HUDEP-2 (cell line): ENCODE measurements at regions not wholly inside any gene's neighbourhood (a gene's known extent, or its start where the extent isn't known, plus 50 kb on each side); places are given as distances from the start of the nearest gene placed in this dataset.

ENCODE experiments used
- DNase-seq, 76 experiments: peaks; one replicate each; lab custom pipeline; 2025; ENCODE audit not compliant: unreplicated experiment in 76 of 76; lab: John Stamatoyannopoulos, UW

- DNase-seq: no peak
Measured at GRCh38 chr13:85254641-85255040, 544.6 kb downstream of the SLITRK6 start.

- DNase-seq: no peak
Measured at GRCh38 chr13:85249151-85249550, 550.1 kb downstream of the SLITRK6 start.

DNA sequence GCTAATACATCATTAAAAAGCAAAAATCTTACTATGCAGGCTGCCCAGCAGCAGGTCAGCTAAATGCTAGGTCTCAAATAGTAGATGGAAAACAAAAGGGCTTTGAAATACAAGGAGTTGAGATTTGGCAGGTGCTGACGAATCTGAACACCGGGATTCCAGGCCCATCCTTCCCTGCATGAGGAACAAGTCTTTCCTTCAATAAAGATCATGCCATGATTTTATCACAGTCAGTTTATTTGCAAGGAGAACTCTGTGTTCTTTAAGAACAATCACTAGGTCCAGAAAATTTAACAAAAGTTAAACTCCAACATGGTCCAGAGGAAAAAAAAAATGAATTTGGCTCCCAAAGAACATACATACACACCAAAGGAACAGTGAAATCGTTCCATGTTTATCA lies 551.4 kb downstream of the SLITRK6 start:
- no peak for DNase-seq

GRCh38 chr13:85243831-85244230 lies 555.4 kb downstream of the SLITRK6 start:
- no peak for DNase-seq

GRCh38 chr13:85241060-85241459 lies 558.2 kb downstream of the SLITRK6 start:
- no peak for DNase-seq

DNA sequence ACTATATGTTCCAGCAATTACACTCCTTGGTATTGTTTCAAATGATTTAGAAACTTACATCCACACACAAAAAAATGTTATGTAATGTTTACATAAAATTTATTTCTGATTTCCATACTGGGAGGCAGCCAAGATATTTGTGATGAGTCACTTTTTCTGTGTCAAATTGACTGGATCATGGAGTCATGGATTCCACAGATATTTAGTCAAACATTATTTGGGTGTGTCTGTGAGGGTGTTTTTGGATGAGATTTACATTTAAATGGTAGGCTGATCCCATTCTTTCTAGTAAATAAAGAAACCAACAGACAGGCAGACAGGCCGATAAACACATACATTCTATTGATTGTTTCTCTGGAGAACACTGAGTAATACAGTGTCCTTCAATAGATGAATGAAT lies 562.8 kb downstream of the SLITRK6 start:
- DNase-seq: no peak

GRCh38 chr13:85230691-85231093 lies 568.5 kb downstream of the SLITRK6 start:
- no peak for DNase-seq

DNA sequence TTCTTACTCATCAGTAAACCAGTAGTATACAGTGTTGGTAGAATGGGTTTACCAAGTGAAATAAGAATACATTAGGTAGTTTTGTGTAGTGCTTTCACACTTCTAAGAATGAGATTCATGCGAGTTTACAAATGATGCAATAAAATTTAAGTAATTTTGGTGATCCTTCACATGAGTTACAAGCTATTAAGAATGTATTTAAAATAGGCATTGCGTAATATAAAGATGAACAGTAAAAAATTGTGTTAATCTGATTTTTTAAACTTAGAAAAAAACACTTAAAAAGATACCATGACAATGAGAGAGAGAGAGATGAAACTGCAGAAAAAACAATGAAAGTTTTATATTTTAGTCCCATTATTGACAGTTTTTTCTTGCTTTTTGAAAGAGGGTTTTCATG lies 570.5 kb downstream of the SLITRK6 start:
- no peak for DNase-seq

- no peak for DNase-seq
Measured at GRCh38 chr13:85223883-85224656, 575.1 kb downstream of the SLITRK6 start.

- no peak for DNase-seq
Measured at GRCh38 chr13:85216576-85216975, 582.6 kb downstream of the SLITRK6 start.

- no peak for DNase-seq
Measured at GRCh38 chr13:85212692-85213091, 586.5 kb downstream of the SLITRK6 start.

DNA sequence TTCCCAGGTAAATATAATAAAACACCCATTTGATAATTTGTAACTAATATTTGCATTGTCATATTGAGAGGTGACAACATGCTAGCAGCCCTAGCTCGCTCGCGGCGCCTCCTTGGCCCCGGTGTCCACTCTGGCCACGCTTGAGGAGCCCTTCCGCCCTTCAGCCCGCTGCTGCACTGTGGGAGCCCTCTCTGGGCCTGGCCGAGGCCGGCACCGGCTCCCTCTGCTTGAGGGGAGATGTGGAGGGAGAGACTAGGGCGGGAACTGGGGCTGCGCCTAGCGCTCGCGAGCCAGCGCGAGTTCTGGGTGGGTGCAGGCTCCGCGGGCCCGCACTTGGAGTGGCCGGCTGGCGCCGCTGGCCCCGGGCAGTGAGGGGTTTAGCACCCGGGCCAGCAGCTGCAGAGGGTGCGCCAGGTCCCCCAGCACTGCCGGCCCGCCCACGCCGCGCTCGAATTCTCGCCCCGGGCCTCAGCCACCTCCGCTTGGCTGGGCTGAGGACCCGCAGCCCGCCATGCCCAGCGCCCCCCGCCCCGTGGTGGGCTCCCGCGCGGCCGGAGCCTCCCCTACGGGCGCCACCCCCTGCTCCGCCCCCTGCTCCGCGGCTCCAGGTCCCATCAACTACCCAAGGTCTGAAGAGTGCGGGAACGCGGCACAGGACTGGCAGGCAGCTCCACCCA lies 594.4 kb downstream of the SLITRK6 start:
- no peak for DNase-seq

DNA sequence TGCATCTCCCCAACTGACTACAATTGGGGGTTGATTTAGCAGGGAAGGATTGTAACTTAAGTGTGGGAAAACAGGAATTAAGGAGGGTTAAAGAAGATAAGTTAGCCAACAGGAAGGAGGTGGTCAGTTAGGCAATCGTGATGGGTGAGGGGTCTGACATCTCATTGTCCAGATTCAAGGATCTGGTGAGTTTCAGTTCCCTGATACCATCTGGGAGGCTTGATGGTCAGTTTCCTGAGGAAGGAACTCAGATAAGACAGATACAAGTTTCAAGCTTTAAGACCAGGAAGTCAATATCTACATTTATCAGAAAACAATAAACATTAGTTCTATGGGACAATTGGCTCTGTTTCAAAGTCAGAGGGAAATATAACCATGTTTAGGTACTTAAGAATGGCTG lies 601.8 kb downstream of the SLITRK6 start:
- DNase-seq: no peak

- DNase-seq: no peak
Measured at GRCh38 chr13:85194482-85194881, 604.7 kb downstream of the SLITRK6 start.

DNA sequence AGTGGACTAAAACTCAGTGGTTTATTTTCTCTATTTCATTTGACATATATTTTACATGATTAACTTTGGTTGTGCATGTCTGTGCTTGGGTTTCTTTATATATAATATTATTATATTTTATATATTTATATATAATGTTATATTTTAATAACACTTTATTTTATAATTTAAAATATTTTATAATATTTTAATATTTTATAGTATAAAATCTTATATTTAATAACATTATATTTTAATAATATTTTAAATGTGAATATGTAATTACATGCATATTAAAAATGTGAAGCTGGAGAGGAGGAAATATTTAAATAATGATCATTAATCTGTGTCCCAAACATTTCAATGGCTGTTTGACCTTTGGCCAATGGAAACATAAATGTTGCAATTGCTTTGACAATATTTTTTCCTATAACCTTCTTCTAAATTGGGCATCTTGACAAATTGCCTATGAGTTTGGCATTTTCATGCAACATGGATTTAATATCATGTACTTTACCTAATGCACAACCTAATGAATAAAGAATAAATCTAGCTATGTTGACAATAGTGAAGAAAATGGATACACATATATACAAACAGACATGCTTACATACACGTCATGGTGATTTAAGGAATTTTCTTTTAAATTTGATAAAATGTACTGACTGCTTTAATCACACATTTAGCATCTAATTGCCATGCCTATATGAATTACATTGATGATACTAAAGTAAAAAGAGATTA lies 607.1 kb downstream of the SLITRK6 start:
- no peak for DNase-seq

DNA sequence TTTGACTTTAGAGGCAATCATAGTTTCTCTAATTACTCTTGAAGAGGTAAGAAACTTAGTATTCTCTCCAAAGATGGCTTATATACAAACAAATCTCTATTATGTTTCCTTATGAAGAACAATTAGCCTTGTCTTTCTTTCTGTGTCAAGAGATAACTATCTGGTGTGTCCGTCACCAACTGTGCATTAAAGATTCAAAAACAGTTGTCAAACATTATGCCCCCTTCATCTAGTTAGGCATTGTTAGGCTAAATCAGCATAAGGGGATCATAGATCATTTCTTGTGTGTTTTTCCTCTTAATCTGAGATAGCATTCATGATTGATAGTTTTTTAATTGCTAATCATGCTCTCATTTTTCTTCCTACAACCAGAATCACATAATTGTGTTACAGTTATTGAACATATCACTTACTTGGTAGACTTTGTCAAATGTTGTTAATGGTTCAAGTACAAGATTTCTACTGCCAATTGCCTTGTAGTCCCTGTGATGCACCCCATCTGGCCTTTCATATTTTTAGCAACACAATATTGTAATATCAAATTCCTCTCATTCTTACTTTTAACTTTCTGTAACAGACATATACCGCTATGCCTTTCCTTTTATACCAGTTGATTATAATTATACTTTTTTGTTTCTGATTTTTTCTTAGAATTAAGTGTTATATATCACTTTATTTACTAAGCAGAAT lies 612.7 kb downstream of the SLITRK6 start:
- DNase-seq: no peak

DNA sequence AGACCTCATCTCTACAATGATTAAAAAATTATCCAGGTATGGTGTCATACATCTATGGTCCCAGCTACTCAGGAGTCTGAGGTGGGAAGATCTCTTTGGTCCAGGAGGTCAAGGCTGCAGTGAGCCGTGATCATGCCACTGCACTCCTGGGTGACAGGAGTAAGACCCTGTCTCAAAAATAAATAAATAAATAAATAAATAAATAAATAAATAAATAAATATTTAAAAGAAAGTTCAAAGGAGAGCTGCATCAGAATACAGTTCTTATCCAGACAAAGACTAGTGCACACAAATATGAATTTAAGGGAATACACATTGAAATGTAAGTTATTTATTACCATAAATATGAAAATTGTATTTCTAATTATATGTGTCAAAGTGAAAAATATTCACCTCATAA lies 624.9 kb downstream of the SLITRK6 start:
- DNase-seq: no peak

DNA sequence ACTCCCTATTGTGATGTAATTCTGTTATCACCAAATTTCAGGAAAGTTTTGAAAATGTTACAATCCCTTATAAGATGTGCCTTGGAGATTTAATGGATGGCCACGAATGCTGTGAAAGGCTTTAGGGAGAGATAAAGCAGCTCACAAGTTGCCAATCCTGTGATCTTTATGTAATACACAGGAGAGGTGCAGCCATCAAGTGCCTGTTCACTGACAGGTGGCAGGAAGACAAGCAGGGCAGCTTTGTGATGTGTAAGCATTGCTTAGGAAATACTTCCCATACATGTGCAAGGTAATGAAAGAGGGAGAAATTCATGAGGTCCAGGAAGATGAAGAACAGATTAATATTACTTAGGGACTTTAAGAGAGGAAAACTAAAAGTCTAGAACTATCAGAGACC lies 628.8 kb downstream of the SLITRK6 start:
- no peak for DNase-seq

- DNase-seq: no peak
Measured at GRCh38 chr13:85166891-85167290, 632.3 kb downstream of the SLITRK6 start.

- no peak for DNase-seq
Measured at GRCh38 chr13:85163063-85163462, 636.2 kb downstream of the SLITRK6 start.

DNA sequence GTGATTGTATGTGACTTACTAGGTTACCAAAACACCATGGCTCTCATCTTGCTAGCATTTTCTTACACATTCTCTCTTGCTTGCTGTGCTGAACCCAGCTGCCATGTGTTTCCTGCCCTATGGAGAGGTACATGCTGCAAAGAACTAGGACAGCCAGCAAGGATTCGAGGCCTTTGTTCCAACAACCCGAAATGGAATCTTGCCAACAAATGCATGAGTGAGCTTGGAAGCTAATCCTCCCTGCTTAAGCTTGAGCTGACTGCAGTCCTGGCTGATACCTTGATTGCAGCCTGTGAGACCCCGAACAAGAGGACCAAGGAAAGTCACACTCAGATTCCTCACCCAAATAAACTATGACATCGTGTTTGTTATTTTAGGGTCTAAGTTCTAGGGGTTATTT lies 651.2 kb downstream of the SLITRK6 start:
- DNase-seq: peak in 2 of 76 experiments; percentile 2 to 8
